Forelimb muscle (tissue), 1 donor: ENCODE measurements at regions not wholly inside any gene's neighbourhood (a gene's known extent, or its start where the extent isn't known, plus 50 kb on each side); places are given as distances from the start of the nearest gene placed in this dataset.

ENCODE experiments used
- DNase-seq: peaks from one replicate; pipeline ENCODE4 v3.0.0-alpha.2; 2013; ENCODE audit warnings: low read depth

GRCh38 chr2:5482929-5483331, 209.3 kb upstream of the SOX11 start:
- DNase-seq, result no peak

GRCh38 chr2:5484868-5485267, 207.3 kb upstream of the SOX11 start:
- DNase-seq, result no peak

GRCh38 chr2:5491523-5491922, 200.7 kb upstream of the SOX11 start:
- no peak for DNase-seq

- DNase-seq, result no peak
Measured at GRCh38 chr2:5493256-5493655, 198.9 kb upstream of the SOX11 start.

- no peak for DNase-seq
Measured at GRCh38 chr2:5494212-5494611, 198.0 kb upstream of the SOX11 start.

- no peak for DNase-seq
Measured at GRCh38 chr2:5495586-5495985, 196.6 kb upstream of the SOX11 start.

GRCh38 chr2:5497874-5498273, 194.3 kb upstream of the SOX11 start:
- no peak for DNase-seq

GRCh38 chr2:5501807-5502206, 190.4 kb upstream of the SOX11 start:
- DNase-seq, result no peak

- no peak for DNase-seq
Measured at GRCh38 chr2:5502385-5502784, 189.8 kb upstream of the SOX11 start.

- no peak for DNase-seq
Measured at GRCh38 chr2:5504756-5505155, 187.4 kb upstream of the SOX11 start.

GRCh38 chr2:5507367-5507766, 184.8 kb upstream of the SOX11 start:
- DNase-seq, result no peak

- no peak for DNase-seq
Measured at GRCh38 chr2:5509362-5509761, 182.8 kb upstream of the SOX11 start.

GRCh38 chr2:5510082-5510481, 182.1 kb upstream of the SOX11 start:
- DNase-seq, result no peak

GRCh38 chr2:5515693-5516092, 176.5 kb upstream of the SOX11 start:
- no peak for DNase-seq

GRCh38 chr2:5519286-5519685, 172.9 kb upstream of the SOX11 start:
- DNase-seq, result no peak

GRCh38 chr2:5520463-5520972, 171.7 kb upstream of the SOX11 start:
- DNase-seq, result no peak

- no peak for DNase-seq
Measured at GRCh38 chr2:5521461-5521860, 170.7 kb upstream of the SOX11 start.

- DNase-seq, result no peak
Measured at GRCh38 chr2:5524551-5524950, 167.6 kb upstream of the SOX11 start.

GRCh38 chr2:5528706-5529105, 163.5 kb upstream of the SOX11 start:
- no peak for DNase-seq

- DNase-seq, result no peak
Measured at GRCh38 chr2:5530011-5530696, 162.0 kb upstream of the SOX11 start.

- no peak for DNase-seq
Measured at GRCh38 chr2:5535301-5535700, 156.9 kb upstream of the SOX11 start.

GRCh38 chr2:5537180-5537688, 154.9 kb upstream of the SOX11 start:
- no peak for DNase-seq

GRCh38 chr2:5538313-5538712, 153.9 kb upstream of the SOX11 start:
- no peak for DNase-seq

GRCh38 chr2:5538772-5539171, 153.4 kb upstream of the SOX11 start:
- DNase-seq, result no peak
